Stimulated activated CD4-positive, alpha-beta T cell treated with anti-CD3 and anti-CD28 coated beads, Interleukin-1b, Interleukin-23, amount 100 ng/mL, for 48 hours (primary cell): ENCODE measurements at regions not wholly inside any gene's neighbourhood (a gene's known extent, or its start where the extent isn't known, plus 50 kb on each side); places are given as distances from the start of the nearest gene placed in this dataset.
A peak's percentile ranks its signal among the peaks of the same experiment; 100 is the strongest.

ENCODE experiments used
- DNase-seq: peaks from one replicate; pipeline ENCODE4 v3.0.0-alpha.2; 2020

DNA sequence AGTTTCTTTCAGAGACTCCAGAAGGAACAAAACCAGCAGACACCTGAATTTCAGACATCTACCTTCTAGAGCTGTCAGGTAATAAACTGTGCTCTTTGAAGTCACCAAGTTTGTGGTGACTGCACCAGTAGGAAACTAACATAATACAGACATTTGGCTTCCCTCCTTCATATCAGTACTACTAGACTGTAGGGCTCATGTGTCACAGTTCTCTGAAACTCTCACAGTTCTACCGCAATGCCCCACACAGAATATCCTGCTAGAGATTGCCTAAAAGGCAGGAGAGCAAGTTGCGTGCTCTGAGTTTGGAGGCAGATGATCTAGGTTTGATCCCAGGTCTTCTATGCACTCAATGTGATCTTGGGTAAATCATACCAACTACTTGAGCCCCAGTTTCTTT, 205.0 kb upstream of the LRFN2 start:
- DNase-seq = no peak

DNA sequence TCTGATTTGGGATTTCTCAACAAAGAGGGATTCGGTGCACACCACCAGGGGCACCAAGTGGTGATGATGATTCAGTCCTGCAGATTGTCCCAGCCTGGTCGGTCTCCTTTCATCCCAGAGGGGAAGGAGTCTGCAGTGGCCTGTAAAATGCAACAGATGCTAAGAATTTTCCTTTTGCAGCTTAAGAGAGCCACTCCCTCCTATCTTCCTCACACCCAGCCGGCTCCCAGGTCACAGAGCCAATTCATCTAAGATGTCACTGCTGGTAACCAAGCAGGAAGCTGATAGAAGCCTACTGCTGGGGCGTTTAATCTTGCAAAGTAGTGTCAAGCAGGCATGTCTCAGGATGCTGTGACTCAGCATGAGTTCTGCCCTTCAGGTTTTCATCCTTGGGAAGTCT, 203.8 kb upstream of the LRFN2 start:
- DNase-seq = no peak

DNA sequence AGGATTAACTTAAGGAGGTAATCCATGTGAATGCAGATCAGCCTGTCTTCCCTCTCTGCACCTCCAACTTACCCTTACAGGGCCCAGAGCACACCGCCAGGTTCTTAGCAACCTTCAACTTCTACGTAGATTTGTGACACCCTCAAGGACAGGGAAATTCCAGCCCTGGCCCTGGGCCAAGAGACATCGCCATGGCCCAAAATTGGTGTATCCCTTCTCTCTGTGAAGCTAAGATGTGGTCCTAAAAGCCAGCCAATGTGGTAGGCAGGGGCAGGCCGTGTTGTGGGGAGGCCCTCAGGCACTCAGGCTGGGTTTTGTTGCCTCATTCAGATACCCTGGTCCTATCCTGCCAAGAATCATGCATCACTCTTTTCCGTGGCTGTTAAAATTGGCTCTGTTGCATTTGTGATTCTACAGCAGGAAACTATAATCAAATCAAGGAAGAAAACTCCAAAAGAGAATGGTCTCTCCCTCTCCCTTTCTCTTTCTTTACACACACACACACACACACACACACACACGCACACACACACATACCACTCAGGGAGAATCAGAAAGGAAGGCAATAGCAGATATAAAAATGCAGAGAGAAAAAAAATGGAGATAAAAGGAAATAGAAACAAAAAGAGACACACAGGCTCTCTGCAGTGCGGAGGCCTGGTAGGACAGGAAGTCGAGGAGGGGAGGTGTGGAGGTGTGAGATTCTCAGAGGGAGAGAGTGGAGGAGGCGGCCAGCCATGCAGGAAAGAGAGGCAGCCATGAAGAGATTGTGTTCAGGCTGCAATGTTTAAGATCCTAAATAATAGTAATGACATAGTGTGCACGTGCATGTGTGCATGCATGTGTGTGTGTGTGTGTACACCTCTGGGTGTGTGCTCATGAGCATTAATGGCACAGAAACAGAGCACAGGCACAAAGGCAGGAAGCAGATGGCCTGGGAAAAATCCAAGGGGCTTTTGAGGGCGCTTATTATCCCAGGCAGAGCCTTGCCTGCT, 201.8 kb upstream of the LRFN2 start:
- peak; percentile 25 for DNase-seq

DNA sequence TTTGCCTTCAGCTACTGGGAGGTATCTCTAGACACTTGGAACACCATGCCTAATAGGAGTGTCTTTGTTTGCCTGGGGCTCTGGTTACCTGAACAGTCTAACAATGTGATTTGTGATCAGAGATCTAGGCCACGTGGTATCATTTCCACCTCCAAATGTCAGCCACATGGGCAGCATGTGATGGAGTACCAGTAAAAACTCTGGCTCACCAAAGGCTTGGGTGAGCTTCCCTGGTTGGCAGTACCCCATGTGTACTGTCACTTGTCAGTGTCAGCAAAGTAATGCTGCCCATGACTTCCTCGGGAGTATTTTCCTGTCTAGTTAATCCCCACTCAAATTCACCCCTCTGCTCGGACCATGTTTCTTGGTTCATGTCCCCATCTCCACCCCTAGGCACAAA, 195.2 kb upstream of the LRFN2 start:
- no peak for DNase-seq

DNA sequence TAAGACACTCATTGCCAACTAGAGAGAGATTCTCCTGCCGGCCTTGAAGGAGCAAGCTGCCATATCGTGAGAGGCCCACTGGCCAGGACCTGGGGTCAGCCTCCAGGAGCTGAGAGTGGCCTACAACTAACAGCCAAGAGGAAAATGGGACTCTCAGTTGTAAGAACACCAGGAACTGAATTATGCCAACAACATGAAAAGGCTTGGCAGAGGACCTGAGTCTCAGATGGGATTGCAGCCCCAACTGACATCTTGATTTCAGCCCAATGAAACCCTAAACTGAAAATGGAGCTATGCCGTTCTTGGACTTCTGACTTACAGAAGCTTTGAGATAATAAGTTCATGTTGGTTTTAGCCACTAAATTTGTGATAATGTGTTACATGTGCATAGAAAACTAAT, 193.5 kb upstream of the LRFN2 start:
- no peak for DNase-seq

DNA sequence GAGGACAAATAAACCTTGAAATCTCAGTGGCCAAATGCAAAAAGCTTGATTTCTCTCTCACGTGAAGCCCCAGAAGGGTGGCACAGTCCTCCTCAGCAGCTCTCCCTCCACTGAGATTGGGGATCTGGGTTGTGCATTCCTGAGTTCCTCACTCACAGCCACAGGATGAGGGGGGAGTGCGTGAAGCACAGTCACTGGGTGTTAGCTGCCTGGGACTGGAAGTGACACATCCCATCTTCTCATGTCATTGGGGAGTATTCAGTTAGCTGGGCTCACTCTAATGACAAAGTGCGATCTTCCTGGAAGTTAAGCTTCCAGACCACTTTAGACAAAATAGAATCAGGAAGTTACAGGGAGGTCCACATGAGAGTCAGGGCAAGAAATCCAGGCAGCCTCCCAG, 192.2 kb upstream of the LRFN2 start:
- no peak for DNase-seq

DNA sequence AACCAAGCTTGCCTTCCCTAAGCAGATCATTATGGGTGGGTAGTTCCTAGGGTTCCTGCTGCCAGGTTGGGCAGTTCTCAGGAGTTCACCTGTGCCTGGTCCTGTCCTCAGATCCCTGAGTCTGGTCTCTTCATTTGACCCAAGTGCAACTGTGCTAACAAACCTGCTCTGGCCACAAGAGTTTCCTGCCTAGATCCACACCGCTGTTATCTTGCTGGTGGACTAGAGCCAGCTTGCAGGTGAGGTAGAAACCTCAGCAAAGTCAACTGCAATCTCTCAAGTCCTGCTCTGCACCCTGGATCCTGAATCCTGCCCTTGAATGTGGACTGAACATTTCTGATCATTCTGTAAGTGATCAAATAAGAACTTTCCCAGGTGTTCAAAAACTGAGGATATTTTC, 191.8 kb upstream of the LRFN2 start:
- no peak for DNase-seq

DNA sequence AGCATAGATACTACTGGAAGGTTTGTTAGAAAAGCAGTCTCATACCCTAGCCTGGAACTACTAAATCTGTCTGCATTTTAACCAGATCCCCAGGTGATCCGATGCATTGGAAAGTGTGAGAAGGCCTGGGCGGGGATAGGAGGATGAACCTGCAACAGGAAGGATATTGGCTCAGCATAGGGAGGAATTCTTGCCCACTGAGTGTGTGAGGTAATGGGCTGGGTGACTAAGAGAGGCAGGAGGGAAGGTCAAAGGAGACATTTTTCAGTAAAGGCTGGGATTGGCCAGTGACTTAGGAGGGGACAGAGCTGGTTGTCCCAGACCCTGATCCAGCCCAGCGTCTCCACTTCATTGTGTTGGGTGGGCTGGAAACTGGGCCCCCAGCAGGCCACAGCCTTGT, 191.0 kb upstream of the LRFN2 start:
- DNase-seq = no peak

DNA sequence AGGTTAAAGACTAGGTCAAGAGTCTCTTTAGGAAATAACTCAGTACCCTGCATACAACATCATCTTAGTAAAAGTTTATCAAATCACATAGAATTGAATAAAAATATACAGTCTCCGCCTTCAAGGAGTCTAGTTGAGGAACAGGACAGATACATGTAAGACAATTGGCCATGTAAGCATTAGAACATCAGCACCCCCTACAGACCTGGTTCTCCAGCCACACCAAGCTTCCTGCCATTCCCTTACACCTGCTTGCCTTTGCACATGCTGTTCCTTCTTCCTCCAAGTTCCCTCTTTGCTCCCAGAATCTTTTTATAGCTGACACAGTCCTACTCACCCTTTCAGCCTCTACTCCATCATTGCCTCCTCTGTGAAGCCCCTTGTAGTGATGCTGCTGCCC, 187.8 kb upstream of the LRFN2 start:
- DNase-seq = no peak

DNA sequence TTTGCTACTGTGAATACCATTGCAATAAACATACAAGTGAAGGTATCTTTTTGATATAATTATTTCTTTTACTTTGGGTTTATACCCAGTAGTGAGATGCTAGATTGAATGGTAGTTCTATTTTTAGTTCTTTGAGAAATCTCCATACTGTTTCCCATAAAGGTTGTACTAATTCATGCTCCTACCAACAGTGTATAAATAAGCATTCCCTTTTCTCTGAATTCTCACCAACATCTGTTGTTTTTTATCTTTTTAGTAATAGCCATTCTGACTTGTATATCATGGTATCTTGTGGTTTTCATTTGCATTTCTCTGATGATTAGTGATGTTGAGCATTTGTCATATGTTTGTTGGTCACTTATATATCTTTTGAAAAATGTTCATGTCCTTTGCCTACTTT, 183.6 kb upstream of the LRFN2 start:
- DNase-seq = no peak

DNA sequence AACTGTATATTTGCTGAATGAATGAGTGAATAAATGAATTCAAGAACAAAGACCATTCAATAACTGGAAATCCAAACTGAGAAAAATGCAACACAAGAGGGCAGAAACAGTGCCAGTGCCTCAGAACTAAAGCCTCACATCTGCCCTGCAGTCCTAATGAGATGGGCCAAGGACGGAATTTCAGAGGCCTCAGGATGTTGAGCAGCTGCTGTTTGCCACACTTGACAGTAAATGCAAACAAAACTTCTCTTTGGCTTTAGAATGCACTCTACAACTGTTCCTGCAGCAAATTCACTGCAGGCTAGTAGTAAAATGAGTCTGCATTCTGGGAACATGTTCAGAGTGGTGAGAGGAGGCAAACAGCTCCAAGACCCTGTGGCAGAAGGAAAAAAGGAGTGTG, 177.6 kb upstream of the LRFN2 start:
- no peak for DNase-seq

DNA sequence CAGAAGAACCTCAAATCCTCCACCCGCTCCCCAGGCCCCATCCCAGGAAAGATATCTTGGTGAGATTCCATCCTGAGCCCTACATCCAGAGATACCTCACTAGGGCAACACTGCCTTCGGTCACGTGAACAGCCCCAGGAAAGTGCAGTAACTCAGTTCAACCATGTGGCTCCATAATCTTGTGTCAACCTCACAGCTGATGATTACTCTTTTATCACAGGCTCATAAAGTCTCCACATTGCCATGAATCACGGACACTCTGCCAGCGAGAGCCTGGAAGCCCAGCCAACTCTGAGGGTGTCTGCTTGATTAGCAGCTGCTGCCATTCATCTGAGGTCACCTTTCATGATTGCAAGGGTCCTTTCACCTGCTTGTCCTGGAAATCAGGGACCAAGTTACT, 175.8 kb upstream of the LRFN2 start:
- DNase-seq = no peak

DNA sequence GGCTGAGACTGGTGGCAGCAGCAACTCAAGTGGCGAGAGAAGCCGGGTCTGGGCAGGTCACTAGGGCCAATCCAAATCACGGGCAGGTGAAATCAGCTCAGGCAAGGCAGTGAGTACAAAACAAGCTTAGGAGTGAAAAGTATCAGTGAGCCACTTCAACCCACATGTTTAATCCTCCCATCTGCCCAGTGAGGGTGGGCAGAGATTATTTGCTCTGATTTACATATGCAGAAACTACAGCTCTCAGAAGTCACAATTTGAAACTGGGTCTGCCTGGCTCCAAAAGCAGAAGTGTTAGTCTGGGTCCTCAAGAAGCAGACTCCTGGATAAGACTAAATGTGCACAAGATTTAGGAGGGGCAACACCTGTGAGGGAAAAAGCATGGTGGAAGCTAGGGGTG, 173.7 kb upstream of the LRFN2 start:
- no peak for DNase-seq

DNA sequence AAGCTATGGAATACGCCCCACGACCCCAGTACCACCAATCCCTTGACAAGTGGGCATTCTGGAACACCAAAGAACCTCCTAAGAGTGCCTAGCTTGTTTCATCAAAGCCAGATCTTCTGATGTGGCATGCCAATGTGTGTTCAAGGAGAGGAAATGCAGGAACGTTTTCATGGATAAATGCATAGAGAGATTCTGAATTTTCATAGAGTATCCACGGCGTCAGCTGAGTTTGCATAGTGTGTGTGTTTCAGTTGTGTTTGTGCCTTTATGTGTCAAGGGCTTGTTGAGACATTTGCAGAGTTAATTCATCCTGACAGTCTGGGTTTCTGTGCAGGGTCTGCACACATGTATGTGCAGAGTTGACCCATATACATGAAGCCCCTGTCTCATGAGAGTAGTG, 172.7 kb upstream of the LRFN2 start:
- DNase-seq = no peak

DNA sequence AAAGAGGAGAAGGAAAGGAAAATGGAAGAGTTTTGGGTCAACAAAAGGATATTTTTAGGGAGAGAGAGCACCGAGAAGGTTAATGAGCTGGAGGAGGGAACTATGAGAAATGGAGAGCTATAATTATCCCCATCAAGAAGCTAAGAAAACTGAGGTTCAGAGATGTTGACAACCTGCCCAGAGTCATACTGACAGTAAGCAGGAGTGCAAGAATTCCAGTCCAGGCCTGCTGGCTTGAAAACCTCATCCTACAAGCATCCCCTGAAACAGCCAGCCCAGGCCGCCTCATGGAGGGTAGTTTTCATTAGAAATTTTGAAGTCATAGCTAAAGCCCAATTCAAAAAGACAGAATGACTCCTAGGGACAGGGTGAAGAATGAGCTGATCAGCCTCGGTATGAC, 172.1 kb upstream of the LRFN2 start:
- no peak for DNase-seq

DNA sequence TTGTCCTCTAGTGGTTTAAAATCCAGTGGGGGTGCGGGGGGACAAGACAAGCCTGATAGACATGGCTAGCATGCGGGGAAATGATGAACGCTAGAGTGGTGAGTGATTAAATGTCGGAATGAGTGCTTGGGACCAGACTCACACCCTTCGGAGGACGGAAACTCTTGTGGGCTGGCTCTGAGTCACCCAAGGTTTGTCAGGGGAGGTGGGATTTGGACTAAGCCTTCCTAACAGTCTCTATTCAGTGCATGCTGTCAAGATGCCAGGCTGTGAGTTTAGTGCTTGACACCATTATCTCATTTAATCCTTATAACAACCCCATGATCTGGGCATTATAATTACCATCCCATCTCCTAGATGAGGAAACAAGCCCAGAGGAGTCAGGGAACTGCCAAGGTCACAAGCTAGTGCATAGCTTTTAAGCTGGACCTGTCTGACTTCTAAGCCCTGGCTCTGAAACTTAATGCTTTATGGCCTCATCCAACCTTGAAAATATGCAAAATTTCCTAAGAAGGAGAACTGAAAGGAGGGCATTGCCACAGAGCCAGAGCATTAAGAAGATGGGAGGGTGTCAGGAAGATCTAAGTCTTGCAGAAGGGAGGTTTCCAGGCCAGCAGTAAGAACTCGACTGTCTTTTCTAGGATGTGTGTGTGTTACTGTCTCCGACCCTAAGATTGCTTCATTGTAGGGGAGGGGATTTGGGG, 168.7 kb upstream of the LRFN2 start:
- no peak for DNase-seq

DNA sequence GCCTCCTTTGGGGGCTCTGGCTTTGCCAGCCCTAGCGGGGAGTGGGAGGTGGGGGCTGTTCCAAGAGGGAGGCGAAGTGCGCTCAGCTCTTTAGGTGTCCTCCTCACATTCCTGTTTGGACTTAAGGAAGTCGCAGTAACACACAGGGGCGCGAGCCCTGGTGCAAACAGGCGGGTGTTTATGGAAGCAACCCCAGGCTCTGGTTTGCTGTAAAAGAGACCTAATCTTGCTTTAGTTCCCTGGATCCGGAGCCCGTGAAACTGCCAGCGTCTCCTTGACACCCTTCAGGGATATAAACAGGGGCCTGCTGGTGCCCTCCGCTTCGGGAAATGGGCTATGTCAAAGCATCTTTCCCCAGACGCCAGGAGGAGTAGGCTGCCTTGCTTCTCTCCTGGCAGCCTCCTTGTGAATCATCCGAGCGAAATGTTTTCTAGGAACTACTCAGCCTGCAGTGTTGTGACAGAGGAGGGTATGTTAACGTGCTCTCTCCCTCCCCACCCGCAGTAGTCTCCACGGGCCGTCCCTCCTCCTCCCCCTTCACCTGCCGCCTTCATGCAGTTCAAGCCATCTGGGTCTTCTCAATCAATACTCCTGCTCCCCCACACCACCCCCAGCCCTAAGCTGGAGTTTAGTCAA, 168.0 kb upstream of the LRFN2 start:
- no peak for DNase-seq

DNA sequence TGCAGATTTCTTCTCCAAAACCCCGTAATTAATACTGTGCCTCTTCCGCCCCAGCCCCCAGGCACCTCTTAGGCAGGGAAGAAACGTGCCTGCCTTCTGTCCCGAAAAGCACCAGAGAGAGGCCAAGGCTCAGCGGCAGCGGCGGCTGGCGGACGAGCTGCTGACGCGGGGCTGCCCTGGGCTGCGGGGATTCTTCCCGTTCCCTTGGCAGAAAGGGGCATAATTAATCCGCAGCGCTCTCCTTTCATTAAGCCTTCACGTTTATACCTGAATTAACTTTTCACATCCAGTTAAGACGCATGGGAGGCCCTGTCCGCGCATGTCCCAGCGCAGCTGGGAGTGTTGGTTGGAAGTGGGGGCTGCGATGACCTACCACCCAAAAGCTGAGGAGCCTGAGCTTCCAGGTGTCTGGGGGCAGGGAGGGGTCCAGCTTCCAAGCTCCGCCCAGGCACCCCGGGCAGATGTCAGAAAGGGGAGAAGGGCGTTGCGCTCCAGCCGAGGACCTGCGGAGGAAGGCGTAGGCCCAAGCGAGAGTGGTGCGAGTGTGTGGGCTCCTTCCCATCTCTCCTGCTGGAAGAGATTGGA, 167.4 kb upstream of the LRFN2 start:
- DNase-seq = no peak

DNA sequence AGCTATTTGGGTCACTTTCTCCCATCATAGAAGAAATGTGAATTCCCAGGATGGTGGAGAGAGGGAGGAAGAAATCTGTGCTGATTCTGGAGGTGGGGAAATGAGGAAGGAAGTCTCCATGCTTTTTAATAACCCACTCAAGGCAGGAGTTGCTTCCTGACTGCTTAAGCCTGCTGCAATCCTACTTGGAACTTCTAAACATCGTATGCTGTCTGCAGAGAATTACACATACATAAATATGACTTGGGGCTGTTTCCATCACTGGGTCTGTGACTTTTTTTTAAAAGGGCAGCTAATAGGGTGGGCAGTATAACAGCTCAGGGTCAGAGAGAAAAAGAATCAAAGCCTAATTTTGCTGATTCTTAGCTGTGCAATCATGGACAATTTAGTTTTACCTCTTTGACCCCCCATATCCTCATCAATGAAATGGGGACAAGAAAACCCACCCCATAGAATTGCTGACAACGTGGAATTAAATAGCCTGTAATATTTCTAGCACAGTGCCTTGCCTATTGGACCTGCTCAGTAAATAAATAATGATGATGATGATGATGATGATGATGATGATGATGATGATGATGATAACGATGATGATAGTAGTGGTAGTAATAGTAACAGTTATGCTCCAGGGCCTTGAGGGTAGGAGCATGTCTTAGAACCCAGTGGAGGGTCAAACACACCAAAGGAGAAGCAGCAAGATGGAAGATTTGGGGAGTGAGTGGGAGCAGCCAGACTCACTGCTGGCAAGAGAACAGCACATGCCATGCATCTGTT, 166.7 kb upstream of the LRFN2 start:
- DNase-seq = no peak

DNA sequence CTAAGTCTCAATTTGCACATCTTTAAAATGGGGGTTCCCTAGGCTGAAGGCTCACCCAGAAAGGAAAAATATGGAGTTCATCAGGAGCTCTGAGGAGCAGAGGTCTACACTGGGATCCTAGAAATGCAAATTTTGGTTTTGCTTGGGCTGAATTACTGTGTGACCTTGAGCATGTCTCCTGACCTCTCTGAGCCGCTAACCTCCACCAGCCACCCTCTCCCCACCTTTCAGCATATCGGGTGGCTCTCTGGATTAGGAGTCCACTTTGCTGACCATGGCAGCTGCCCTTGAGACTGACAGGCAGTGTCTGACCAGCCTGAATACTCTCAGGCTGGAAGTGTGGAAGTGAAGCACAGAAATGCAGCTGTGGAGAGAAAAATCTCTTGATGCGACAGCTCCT, 165.9 kb upstream of the LRFN2 start:
- no peak for DNase-seq

DNA sequence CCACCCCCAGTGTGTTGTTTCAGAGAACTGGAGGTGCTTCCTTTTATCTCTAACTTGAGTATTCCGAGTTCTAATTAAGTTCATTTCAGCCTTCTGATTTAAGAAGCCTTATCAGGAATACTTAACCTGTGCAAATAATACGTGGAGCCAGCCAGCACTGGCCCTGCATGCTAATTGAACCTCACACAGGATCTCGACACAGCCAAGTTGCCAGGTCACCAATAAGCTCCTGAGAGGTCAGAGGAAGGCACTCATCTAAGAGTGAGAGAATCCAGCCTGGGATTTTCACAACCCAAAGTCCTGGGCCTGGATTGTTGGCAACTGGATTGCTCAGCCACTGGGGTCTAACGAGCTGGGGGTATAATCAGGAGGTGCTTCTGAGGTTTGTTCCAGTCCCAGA, 157.7 kb upstream of the LRFN2 start:
- no peak for DNase-seq

DNA sequence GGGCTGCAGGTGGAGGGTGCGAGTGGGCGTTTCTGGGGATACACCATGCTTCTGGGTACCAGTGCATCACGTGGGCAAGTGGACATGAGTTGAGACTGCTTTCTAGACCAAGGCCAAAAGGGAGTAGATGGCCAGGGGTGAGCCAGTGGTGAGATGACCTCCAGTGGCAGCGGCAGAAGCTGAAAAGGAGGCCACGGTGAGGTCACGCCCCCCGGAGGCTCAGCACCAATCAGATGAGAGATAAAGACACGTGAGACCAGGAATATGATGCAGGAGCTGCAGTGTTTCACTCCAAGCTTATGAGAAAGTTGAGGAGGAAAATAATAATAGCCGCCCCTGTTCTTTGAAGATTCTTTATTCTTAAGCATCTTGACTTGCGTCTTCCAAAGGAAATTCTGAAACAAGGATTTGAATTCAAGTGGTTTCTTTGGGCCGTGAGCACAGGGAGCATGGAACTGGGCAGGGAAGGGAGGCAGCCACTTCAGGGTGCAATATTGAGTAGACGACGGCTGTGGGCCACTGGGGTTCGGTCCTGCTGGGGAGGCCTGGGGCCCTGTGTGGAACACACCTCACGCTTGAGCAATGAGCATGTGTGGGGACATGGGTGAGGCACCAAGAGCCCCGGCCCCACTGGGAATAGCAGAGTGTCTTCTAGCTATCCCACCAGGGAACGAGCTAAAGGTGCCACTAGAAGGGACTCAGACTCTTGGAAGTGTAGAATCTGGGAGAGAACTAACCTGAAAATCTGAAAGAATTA, 156.7 kb upstream of the LRFN2 start:
- DNase-seq = no peak
